Myocyte (in vitro differentiated cells): ENCODE measurements at regions not wholly inside any gene's neighbourhood (a gene's known extent, or its start where the extent isn't known, plus 50 kb on each side); places are given as distances from the start of the nearest gene placed in this dataset.
"Not testable (repeated sequence)": the region's sequence is repeated elsewhere in the genome, so short reads cannot be mapped to it uniquely, and the experiment has no call there.

Experiments
- DNase-seq: peaks from one replicate; pipeline ENCODE4 v3.0.0-alpha.2; 2012; ENCODE audit warnings: low read depth

- no peak for DNase-seq
These were observed 53.4 kb downstream of the RGS2 start for GRCh38 chr1:192862271-192862670.

GRCh38 chr1:192866241-192866868, 57.5 kb downstream of the RGS2 start:
- DNase-seq: no peak

- peak; percentile 32 for DNase-seq
These were observed 58.3 kb downstream of the RGS2 start for GRCh38 chr1:192867180-192867579.

- no peak for DNase-seq
These were observed 60.6 kb downstream of the RGS2 start for GRCh38 chr1:192869308-192869940.

- DNase-seq: no peak
These were observed 63.2 kb downstream of the RGS2 start for GRCh38 chr1:192872010-192872409.

- no peak for DNase-seq
These were observed 65.0 kb downstream of the RGS2 start for GRCh38 chr1:192873836-192874235.

GRCh38 chr1:192876633-192877032, 67.8 kb downstream of the RGS2 start:
- no peak for DNase-seq

GRCh38 chr1:192877283-192877886, 68.5 kb downstream of the RGS2 start:
- DNase-seq: peak; percentile 49

GRCh38 chr1:192878249-192878648, 69.4 kb downstream of the RGS2 start:
- DNase-seq: peak; percentile 86

GRCh38 chr1:192879406-192879805, 70.6 kb downstream of the RGS2 start:
- DNase-seq: peak; percentile 64

- DNase-seq: no peak
These were observed 71.4 kb downstream of the RGS2 start for GRCh38 chr1:192880231-192880630.

- no peak for DNase-seq
These were observed 75.4 kb downstream of the RGS2 start for GRCh38 chr1:192884241-192884640.

GRCh38 chr1:192885387-192885786, 76.5 kb downstream of the RGS2 start:
- DNase-seq: not testable (repeated sequence)

- no peak for DNase-seq
These were observed 78.6 kb downstream of the RGS2 start for GRCh38 chr1:192887426-192887825.

GRCh38 chr1:192888574-192888973, 79.7 kb downstream of the RGS2 start:
- DNase-seq: no peak

GRCh38 chr1:192889082-192889481, 80.2 kb downstream of the RGS2 start:
- DNase-seq: no peak

- no peak for DNase-seq
These were observed 81.3 kb downstream of the RGS2 start for GRCh38 chr1:192890134-192890533.

GRCh38 chr1:192892934-192893333, 84.1 kb downstream of the RGS2 start:
- DNase-seq: no peak

- DNase-seq: not testable (repeated sequence)
These were observed 86.6 kb downstream of the RGS2 start for GRCh38 chr1:192895487-192895886.

- DNase-seq: no peak
These were observed 87.5 kb downstream of the RGS2 start for GRCh38 chr1:192896376-192896775.

- peak; percentile 62 for DNase-seq
These were observed 92.7 kb downstream of the RGS2 start for GRCh38 chr1:192901500-192901899.

GRCh38 chr1:192903142-192903541, 94.3 kb downstream of the RGS2 start:
- DNase-seq: peak; percentile 97

GRCh38 chr1:192904438-192904895, 95.6 kb downstream of the RGS2 start:
- DNase-seq: peak; percentile 59
